Activated naive CD8-positive, alpha-beta T cell treated with anti-CD3 and anti-CD28 coated beads, Interleukin-2, amount 10 ng/mL, durations not matched to agents 7 days and 5 days (primary cell): ENCODE measurements at regions not wholly inside any gene's neighbourhood (a gene's known extent, or its start where the extent isn't known, plus 50 kb on each side); places are given as distances from the start of the nearest gene placed in this dataset. TPM values are rescaled to one million over a fixed set of nuclear protein-coding genes. Genes with fewer than 3 reads are reported as not detected.

Experiments
- ATAC-seq: fragments of 150-1000 bp; cut with Tn5 transposase; one replicate; pipeline ENCODE4 v1.10.0; 2021; ENCODE audit warnings: low read depth, moderate library complexity
- POLR2A ChIA-PET: fragments of 350-600 bp; sonication (Branson Sonifier 250); formaldehyde crosslinking; loops from one replicate; lab custom pipeline; 2021; ENCODE audit warnings: antibody characterized with exemption; lab: Charles Lee
- DNase-seq: peaks from one replicate; pipeline ENCODE4 v3.0.0; 2021
- H3K27ac Mint-ChIP-seq: one replicate; pipeline ENCODE4 v1.8.0; 2022; ENCODE audit warnings: mild to moderate bottlenecking, mixed read lengths
- H3K27me3 Mint-ChIP-seq: one replicate; pipeline ENCODE4 v1.8.0; 2022; ENCODE audit warnings: mild to moderate bottlenecking, moderate library complexity, mixed read lengths
- H3K36me3 Mint-ChIP-seq: one replicate; pipeline ENCODE4 v1.8.0; 2021; ENCODE audit warnings: mild to moderate bottlenecking, mixed read lengths
- H3K4me1 Mint-ChIP-seq: one replicate; pipeline ENCODE4 v1.8.0; 2021; ENCODE audit warnings: mixed read lengths
- H3K4me3 Mint-ChIP-seq: one replicate; pipeline ENCODE4 v1.8.0; 2022; ENCODE audit warnings: mild to moderate bottlenecking, moderate library complexity, mixed read lengths
- H3K9me3 Mint-ChIP-seq: one replicate; pipeline ENCODE4 v1.8.0; 2021; ENCODE audit warnings: mixed read lengths
- microRNA-seq: library from miRNA; unstranded; fragments of <30 nt; microRNA quantifications from one replicate; pipeline ENCODE4 v1.2.0, GENCODE V29; 2022

DNA sequence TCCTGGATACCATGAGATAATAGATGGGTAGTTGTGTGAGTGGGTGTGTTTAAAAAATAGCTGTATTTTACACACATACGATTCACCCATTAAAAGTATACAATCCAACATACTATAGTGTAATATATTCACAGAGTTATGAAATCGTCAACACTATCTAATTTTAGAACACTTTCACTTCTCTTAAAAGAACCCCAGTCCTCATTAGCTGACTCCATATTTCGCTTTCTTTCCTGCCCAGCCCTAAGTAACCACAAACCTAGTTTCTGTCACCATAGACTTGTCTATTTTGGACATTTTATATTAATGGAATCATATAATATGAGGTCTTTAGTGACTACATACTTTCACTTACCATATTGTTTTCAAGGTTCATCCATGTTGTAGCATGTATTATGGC is 63.8 kb upstream of the S1PR3 start:
- POLR2A ChIA-PET, result no interaction called here
- Mint-ChIP-seq H3K4me3 (no peak overlapping the region), H3K4me1 (peaks cover 11% of the 10 kb centered on the region), H3K36me3 (no peaks in the 10 kb centered on the region), H3K9me3 (no peaks in the 10 kb centered on the region), H3K27me3 (peaks cover 19% of the 10 kb centered on the region), H3K27ac (no peak overlapping the region)
- ATAC-seq, result no peak
- DNase-seq, result no peak

DNA sequence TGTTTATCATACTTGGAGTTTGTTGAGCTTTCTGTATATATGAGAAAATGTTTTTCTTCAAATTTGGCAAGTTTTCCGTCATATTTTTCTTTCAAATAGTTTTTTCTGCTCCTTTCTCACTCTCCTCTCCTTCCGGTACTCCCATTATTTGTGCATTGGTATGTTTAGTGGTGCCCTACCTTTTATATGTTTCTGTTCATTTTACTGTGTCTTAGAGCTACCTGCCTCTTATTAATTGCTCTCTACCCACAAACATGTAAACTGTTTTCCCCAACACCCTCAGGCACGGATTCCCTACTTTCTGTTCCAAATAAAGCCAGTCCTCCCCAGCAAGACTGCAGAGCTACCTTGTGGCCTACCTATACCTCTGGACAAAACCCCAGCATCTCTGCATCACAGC is 60.6 kb upstream of the S1PR3 start:
- Mint-ChIP-seq H3K4me3 (no peak overlapping the region), H3K27me3 (peaks cover 13% of the 10 kb centered on the region), H3K27ac (no peak overlapping the region), H3K9me3 (no peaks in the 10 kb centered on the region), H3K36me3 (no peaks in the 10 kb centered on the region), H3K4me1 (no peaks in the 10 kb centered on the region)
- DNase-seq (no peak), ATAC-seq (no peak)
- POLR2A ChIA-PET, result no interaction called here

DNA sequence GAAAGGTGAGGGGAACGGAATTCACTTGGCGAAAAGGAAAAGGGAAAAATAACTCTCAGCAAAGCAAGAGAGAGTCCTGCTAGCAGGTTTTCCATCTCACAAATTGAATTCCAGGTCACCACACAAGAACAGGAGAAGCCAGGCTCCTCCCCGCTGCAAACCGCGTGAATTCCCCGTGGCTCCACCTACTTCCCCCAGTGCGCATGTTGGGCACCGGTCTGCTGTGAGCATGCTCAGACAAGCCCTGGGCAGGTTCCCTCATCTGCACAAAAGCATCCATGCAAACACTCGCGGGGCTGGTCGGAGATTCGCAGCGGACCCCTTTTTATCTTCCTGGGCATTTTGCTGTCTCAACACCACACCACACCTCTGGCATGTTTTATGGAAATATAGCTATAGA is 58.5 kb upstream of the S1PR3 start:
- no peaks in the 10 kb centered on the region for H3K9me3 Mint-ChIP-seq
- POLR2A ChIA-PET, result no interaction called here
- no peaks in the 10 kb centered on the region for H3K4me1 Mint-ChIP-seq
- no peak for DNase-seq
- peaks cover 12% of the 10 kb centered on the region for H3K27me3 Mint-ChIP-seq
- no peak overlapping the region for H3K4me3 Mint-ChIP-seq
- H3K27ac Mint-ChIP-seq, result no peak overlapping the region
- H3K36me3 Mint-ChIP-seq, result no peaks in the 10 kb centered on the region
- no peak for ATAC-seq

DNA sequence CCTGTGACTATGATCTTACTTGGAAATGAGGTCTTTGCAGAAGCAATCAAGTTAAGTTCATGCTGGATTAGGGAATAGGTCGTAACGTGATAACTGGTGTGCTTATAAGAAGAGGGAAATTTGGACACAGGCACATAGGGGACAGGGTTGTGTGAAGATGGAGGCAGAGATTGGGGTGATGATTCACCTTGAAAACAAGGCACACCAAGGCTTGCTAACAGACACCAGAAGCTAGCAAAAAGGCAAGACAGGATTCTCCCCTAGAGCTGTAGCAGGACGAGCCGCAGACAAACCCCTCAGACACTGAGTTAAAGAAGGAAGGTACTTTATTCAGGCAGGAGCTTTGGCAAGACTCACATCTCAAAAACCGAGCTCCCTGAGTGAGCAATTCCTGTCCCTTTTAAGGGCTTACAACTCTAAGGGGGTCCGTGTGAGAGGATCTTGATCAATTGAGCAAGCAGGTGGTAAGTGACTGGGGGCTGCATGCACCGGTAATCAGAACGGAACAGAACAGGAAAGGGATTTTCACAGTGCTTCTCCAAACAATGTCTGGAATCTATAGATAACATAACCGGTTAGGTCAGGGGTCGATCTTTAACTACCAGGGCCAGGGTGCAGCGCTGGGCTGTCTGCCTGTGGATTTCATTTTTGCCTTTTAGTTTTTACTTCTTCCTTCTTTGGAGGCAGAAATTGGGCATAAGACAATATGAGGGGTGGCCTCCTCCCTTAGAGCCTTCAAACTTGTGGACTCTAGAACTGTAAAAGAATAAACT is 57.5 kb upstream of the S1PR3 start:
- H3K9me3 Mint-ChIP-seq, result no peaks in the 10 kb centered on the region
- DNase-seq (no peak), ATAC-seq (no peak)
- H3K27ac Mint-ChIP-seq, result no peak overlapping the region
- no peaks in the 10 kb centered on the region for H3K36me3 Mint-ChIP-seq
- POLR2A ChIA-PET, result no interaction called here
- H3K27me3 Mint-ChIP-seq, result peaks cover 8% of the 10 kb centered on the region
- H3K4me1 Mint-ChIP-seq, result no peaks in the 10 kb centered on the region
- H3K4me3 Mint-ChIP-seq, result no peak overlapping the region

DNA sequence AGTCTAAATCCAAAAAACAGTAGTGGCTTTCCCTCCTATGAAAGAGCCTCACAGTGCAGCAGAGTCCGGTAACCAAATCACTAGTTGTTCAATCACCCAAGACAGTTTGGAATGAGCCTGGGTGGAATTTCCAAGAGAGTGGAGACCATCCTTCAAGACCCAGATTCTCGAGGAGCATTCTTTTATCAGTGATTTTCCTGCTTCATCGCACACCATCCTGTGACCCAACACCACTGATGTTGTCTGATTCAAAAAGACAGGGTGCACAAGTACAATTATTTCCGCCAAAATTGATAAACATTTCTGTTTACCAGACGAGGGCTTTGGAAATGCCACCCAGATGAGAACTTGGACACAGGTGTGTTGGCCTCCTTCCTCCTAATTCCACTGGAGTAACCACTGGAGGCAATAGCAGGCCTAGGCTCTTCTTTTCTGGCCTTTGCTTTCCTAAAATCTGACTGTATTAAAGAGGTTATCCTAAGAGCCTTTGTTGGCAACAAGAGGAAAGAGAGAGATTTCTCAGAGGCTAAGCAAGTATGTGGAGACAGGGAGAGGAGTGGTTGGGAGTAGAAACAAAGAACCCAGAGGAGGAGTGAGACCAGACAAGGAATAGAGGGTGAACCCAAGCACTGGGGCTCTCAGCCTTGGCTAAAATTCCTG is 56.3 kb upstream of the S1PR3 start:
- ATAC-seq (no peak), DNase-seq (no peak)
- H3K36me3 Mint-ChIP-seq, result no peaks in the 10 kb centered on the region
- H3K27me3 Mint-ChIP-seq, result no peaks in the 10 kb centered on the region
- POLR2A ChIA-PET, result no interaction called here
- no peak overlapping the region for H3K27ac Mint-ChIP-seq
- no peak overlapping the region for H3K4me3 Mint-ChIP-seq
- no peaks in the 10 kb centered on the region for H3K4me1 Mint-ChIP-seq
- no peaks in the 10 kb centered on the region for H3K9me3 Mint-ChIP-seq

DNA sequence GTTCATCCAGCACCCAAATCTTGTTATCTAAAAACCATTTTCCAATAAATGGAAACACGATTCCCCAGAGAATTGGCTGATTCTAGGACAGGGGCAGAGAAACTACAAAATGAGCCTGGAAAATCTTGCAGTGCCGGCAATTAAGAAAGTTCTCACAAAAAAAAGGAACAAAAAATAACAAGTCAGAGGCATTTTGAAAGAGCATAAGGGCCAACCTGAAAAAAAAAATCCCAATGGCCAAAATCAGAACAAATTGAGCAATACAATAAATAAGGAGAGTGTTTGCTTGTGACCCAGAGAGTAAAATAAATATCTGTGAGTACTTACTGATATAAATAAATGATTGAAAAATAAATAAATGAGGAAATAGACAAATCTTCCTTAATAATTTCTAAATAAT is 55.1 kb upstream of the S1PR3 start:
- no peak overlapping the region for H3K27ac Mint-ChIP-seq

DNA sequence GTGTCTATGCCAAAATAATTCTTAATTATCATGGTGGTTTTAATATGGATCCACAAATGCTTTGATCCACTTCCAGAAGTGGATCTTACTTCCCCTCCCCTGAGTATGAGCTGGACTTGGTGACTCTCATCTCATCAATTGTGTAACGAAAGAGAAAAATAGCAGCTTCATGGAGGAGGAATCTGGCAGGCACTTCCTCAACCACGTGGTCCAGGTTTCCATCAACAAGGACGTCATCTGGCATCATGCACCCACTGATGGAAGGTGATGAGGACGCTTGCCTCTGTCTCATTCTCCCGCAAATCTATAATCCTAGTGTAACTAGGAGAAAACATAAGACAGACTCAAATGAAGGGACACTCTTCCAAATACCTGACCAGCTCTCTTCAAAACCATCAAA is 54.6 kb upstream of the S1PR3 start:
- ATAC-seq, result no peak

More for the DNA sequence above, 55.1 kb upstream of the S1PR3 start:
- ATAC-seq (no peak), DNase-seq (no peak)
- Mint-ChIP-seq H3K9me3 (no peaks in the 10 kb centered on the region), H3K36me3 (no peaks in the 10 kb centered on the region), H3K4me1 (no peaks in the 10 kb centered on the region), H3K4me3 (no peak overlapping the region), H3K27me3 (peaks cover 2% of the 10 kb centered on the region)
- POLR2A ChIA-PET, result no interaction called here

DNA sequence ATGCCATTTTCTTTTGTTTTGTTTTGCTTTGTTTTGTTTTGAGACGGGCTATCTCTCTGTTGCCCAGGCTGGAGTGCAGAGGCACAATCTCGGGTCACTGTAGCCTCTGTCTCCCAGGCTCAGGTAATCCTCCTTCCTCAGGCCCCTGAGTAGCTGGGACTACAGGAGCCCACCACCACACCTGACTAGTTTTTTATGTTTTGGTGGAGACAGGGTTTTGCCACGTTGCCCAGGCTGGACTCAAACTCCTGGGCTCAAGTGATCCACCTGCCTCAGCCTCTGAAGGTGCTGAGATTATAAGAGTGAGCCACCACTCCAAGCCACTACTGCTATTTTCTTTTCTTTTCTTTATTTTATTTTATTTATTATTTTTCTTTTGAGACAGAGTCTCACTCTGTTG is 54.0 kb upstream of the S1PR3 start:
- POLR2A ChIA-PET, result no interaction called here
- no peaks in the 10 kb centered on the region for H3K4me1 Mint-ChIP-seq
- no peak for ATAC-seq

More for the DNA sequence above, 54.6 kb upstream of the S1PR3 start:
- H3K36me3 Mint-ChIP-seq, result no peaks in the 10 kb centered on the region
- POLR2A ChIA-PET, result no interaction called here
- H3K27me3 Mint-ChIP-seq, result peaks cover 4% of the 10 kb centered on the region
- H3K4me3 Mint-ChIP-seq, result no peak overlapping the region
- no peaks in the 10 kb centered on the region for H3K4me1 Mint-ChIP-seq
- H3K9me3 Mint-ChIP-seq, result no peaks in the 10 kb centered on the region
- no peak overlapping the region for H3K27ac Mint-ChIP-seq
- DNase-seq, result no peak

DNA sequence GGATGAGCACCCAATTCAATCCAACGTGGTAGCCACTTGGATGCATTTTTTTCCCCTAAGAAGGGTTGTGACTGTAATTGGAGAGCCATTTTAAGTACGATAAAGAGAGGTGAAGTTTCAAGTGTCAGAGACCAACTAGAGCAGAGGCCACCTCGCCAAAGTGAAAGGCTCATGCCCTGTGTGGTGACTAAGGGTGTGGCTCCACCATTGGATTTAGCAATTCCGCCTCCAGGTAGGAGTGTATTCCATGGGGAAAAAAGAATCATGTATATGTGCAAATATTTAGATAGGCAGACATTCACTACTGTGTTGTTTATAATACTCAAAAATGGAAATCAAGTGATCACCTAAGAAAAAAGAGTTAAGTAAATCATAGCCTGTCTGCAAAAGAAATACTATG is 53.1 kb upstream of the S1PR3 start:
- no peak for DNase-seq
- H3K27me3 Mint-ChIP-seq, result peaks cover 6% of the 10 kb centered on the region
- no peak overlapping the region for H3K27ac Mint-ChIP-seq
- no peaks in the 10 kb centered on the region for H3K4me1 Mint-ChIP-seq
- no peak for ATAC-seq
- H3K9me3 Mint-ChIP-seq, result no peaks in the 10 kb centered on the region
- no peaks in the 10 kb centered on the region for H3K36me3 Mint-ChIP-seq
- POLR2A ChIA-PET, result no interaction called here
- no peak overlapping the region for H3K4me3 Mint-ChIP-seq

More for the DNA sequence above, 54.0 kb upstream of the S1PR3 start:
- DNase-seq, result no peak
- peaks cover 4% of the 10 kb centered on the region for H3K27me3 Mint-ChIP-seq
- no peaks in the 10 kb centered on the region for H3K36me3 Mint-ChIP-seq
- no peak overlapping the region for H3K27ac Mint-ChIP-seq
- no peak overlapping the region for H3K4me3 Mint-ChIP-seq
- H3K9me3 Mint-ChIP-seq, result no peaks in the 10 kb centered on the region

Small RNA genes in the stretch of these regions (microRNA-seq; reads per million reads assigned to microRNA genes)
- gene MIR4289, result not detected
